H1 (cell line): ENCODE measurements at regions not wholly inside any gene's neighbourhood (a gene's known extent, or its start where the extent isn't known, plus 50 kb on each side); places are given as distances from the start of the nearest gene placed in this dataset.

ENCODE experiments used
- ATF2 ChIP-seq: IDR thresholded peaks from 2 replicates; pipeline ENCODE4 v1.6.1; 2012; ENCODE audit warnings: low read length, inconsistent platforms
- CEBPB ChIP-seq: IDR thresholded peaks from 2 replicates; pipeline ENCODE4 v1.6.1; 2012; ENCODE audit warnings: low read depth, low read length
- CHD1 ChIP-seq: IDR thresholded peaks from 2 replicates; pipeline ENCODE4 v1.6.1; 2012; ENCODE audit warnings: low read depth, low read length, improper control_type of control experiment
- CHD2 ChIP-seq: IDR thresholded peaks from 2 replicates; pipeline ENCODE4 v1.6.1; 2012; ENCODE audit warnings: low read length, improper control_type of control experiment
- CTBP2 ChIP-seq: IDR thresholded peaks from 2 replicates; pipeline ENCODE4 v1.7.0; 2011; ENCODE audit warnings: borderline replicate concordance, mild to moderate bottlenecking, moderate library complexity, mixed read lengths, low read length; ENCODE audit not compliant: insufficient read depth, insufficient read length
- EGR1 ChIP-seq: IDR thresholded peaks from 2 replicates; pipeline ENCODE4 v1.6.1; 2011; ENCODE audit warnings: low read depth, low read length, borderline replicate concordance
- EZH2 ChIP-seq: fragments of 200-600 bp; sonication (generic); IDR thresholded peaks from 2 replicates; pipeline ENCODE4 v1.7.1; 2012; ENCODE audit warnings: low read depth, mild to moderate bottlenecking, moderate library complexity, low read length, inconsistent platforms; ENCODE audit not compliant: severe bottlenecking
- JUN ChIP-seq: IDR thresholded peaks from 2 replicates; pipeline ENCODE4 v1.6.1; 2011; ENCODE audit warnings: low read depth, mild to moderate bottlenecking, improper control_type of control experiment, low read length
- JUND ChIP-seq: IDR thresholded peaks from 2 replicates; pipeline ENCODE4 v1.6.1; 2011; ENCODE audit warnings: mild to moderate bottlenecking, improper control_type of control experiment, low read length
- KDM4A ChIP-seq: IDR thresholded peaks from one replicate; pipeline ENCODE4 v1.7.1; 2012; ENCODE audit warnings: low read depth, mild to moderate bottlenecking, moderate library complexity, low read length, inconsistent platforms; ENCODE audit not compliant: severe bottlenecking
- NRF1 ChIP-seq: IDR thresholded peaks from 2 replicates; pipeline ENCODE4 v1.6.1; 2011; ENCODE audit warnings: mild to moderate bottlenecking, low read depth, low read length, improper control_type of control experiment
- PHF8 ChIP-seq: fragments of 200-600 bp; sonication (generic); conservative IDR thresholded peaks from 2 replicates; pipeline ENCODE4 v1.7.1; 2012; ENCODE audit warnings: low read depth, mild to moderate bottlenecking, inconsistent platforms, low read length, moderate library complexity
- POLR2AphosphoS5 ChIP-seq: IDR thresholded peaks from 2 replicates; pipeline ENCODE4 v1.6.1; 2011; ENCODE audit warnings: low read depth, low read length
- RAD21 ChIP-seq, 2 experiments: IDR thresholded peaks in 1 of 2; conservative IDR thresholded peaks in 1 of 2; 2 replicates each; pipeline ENCODE4 v1.6.1; 2011; ENCODE audit warnings: low read depth in 2 of 2, low read length in 2 of 2, improper control_type of control experiment in 1 of 2, inconsistent platforms in 1 of 2, mild to moderate bottlenecking in 1 of 2, moderate library complexity in 1 of 2
- RFX5 ChIP-seq: IDR thresholded peaks from 2 replicates; pipeline ENCODE4 v1.6.1; 2011; ENCODE audit warnings: low read depth, low read length, improper control_type of control experiment, borderline replicate concordance
- SP2 ChIP-seq: IDR thresholded peaks from 2 replicates; pipeline ENCODE4 v1.6.1; 2012; ENCODE audit warnings: mild to moderate bottlenecking, low read length, inconsistent platforms
- SRF ChIP-seq: IDR thresholded peaks from 2 replicates; pipeline ENCODE4 v1.6.1; 2011; ENCODE audit warnings: mild to moderate bottlenecking, low read depth, low read length, moderate library complexity
- TEAD4 ChIP-seq: IDR thresholded peaks from 2 replicates; pipeline ENCODE4 v1.6.1; 2012; ENCODE audit warnings: low read depth, low read length, inconsistent platforms, mixed read lengths
- TF ChIP-seq, protein P1 (sequence below): IDR thresholded peaks from 2 replicates; pipeline ENCODE4 v1.6.1; 2011; ENCODE audit warnings: low read length, improper control_type of control experiment
- TF ChIP-seq, protein P2 (sequence below): IDR thresholded peaks from 2 replicates; pipeline ENCODE4 v1.6.1; 2012; ENCODE audit warnings: inconsistent platforms

DNA sequence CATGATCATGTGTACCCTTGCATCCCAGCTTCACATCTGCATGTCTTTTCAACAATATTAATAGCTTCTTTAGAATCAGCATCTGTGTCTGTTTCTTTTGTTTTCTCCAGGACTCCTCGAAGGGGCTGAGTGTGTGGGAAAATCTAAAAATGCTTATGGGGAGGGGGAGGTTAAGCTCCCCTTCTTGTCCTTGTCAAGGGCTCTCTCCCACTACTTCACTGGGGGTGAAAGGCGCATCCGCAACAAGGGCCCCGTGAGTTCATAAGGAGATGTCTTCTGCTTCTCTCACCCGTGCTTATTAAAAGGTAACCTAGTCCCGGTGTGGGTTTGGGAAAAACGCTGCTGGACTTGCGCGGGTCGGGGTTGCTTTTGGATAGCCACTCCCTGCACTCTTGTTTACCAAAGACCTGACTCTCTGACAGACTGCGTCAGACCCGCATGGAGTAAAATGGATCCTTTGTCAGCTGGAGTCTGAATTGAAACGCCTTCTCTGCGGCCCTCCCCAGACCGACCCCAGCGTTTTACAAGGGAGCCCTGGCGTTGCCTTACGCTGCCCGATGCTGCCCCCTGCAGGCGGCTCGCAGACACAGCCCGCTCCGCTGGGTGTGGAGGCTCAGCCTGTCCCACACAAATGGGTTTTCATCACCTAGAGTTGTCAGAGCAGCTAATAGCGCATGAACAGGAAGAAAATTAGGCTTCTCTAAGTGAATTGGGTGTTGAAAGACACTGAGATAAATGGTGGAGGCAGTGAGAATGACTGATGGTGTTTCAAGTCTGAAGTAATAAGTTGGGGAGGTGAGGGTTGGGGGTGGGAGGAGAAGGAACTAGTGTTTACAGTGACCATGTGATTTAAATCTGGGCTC lies 53.8 kb downstream of the IER5 start (continued):
- no peak for TF ChIP-seq POLR2AphosphoS5
- no peak; the same call in 1 of the 2 replicates for TF ChIP-seq EGR1
- TF ChIP-seq CTBP2 = no peak
- TF ChIP-seq, protein P1, sequence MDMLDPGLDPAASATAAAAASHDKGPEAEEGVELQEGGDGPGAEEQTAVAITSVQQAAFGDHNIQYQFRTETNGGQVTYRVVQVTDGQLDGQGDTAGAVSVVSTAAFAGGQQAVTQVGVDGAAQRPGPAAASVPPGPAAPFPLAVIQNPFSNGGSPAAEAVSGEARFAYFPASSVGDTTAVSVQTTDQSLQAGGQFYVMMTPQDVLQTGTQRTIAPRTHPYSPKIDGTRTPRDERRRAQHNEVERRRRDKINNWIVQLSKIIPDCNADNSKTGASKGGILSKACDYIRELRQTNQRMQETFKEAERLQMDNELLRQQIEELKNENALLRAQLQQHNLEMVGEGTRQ = no peak
- TF ChIP-seq JUND = peak; percentile 55; the same call in 1 of the 2 replicates
- no peak for TF ChIP-seq ATF2
- no peak for TF ChIP-seq SP2
- TF ChIP-seq RAD21 (IDR thresholded peaks at IDR 0.05 in 1 of 2, conservative IDR thresholded peaks at IDR 0.05 in 1 of 2; ENCODE audit: low read depth in 2 of 2, low read length in 2 of 2) = peak; percentile 100
- TF ChIP-seq, protein P2, sequence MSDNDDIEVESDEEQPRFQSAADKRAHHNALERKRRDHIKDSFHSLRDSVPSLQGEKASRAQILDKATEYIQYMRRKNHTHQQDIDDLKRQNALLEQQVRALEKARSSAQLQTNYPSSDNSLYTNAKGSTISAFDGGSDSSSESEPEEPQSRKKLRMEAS = peak; percentile 65; the same call in 1 of the 2 replicates
- no peak for TF ChIP-seq CHD1
- no peak for TF ChIP-seq PHF8
- peak; percentile 41; the same call in 1 of the 2 replicates for TF ChIP-seq CEBPB
- 0 out of 2 replicates have a peak, but pooled peaks have one; percentile 31 for TF ChIP-seq SRF
- TF ChIP-seq CHD2 = no peak
- TF ChIP-seq KDM4A = no peak
- TF ChIP-seq EZH2 = no peak
- no peak for TF ChIP-seq JUN
- no peak for TF ChIP-seq RFX5
- no peak for TF ChIP-seq TEAD4
- no peak for TF ChIP-seq NRF1
